Prostate gland (tissue), 2 donors: ENCODE measurements at regions not wholly inside any gene's neighbourhood (a gene's known extent, or its start where the extent isn't known, plus 50 kb on each side); places are given as distances from the start of the nearest gene placed in this dataset.

ENCODE experiments used
- CTCF ChIP-seq, 4 experiments: fragments of 200-600 bp in 2 of 4; fragments of 450-650 bp in 2 of 4; sonication (generic) in 2 of 4; IDR thresholded peaks; 1 replicate in 3 of 4; 2 replicates in 1 of 4; pipeline ENCODE4 v1.5.1; 2016 to 2019; ENCODE audit warnings: antibody characterized with exemption in 4 of 4, mild to moderate bottlenecking in 2 of 4, moderate library complexity in 2 of 4
- POLR2A ChIP-seq: fragments of 450-650 bp; IDR thresholded peaks from one replicate; pipeline ENCODE4 v1.6.1; 2016; ENCODE audit warnings: antibody characterized with exemption, mild to moderate bottlenecking

GRCh38 chr13:76656056-76656455 is 230.1 kb downstream of the KCTD12 start:
- TF ChIP-seq CTCF (IDR thresholded peaks at IDR 0.05), result no peak
- no peak for TF ChIP-seq POLR2A
